Neural progenitor cell (in vitro differentiated cells): ENCODE measurements at regions not wholly inside any gene's neighbourhood (a gene's known extent, or its start where the extent isn't known, plus 50 kb on each side); places are given as distances from the start of the nearest gene placed in this dataset.
A peak's percentile ranks its signal among the peaks of the same experiment; 100 is the strongest.

Source experiments
- DNase-seq: peaks from one replicate; pipeline ENCODE4 v3.0.0-alpha.2; 2016; ENCODE audit warnings: low spot score
- H2AFZ ChIP-seq: fragments of 200-600 bp; sonication (generic); replicated peaks from 2 replicates; pipeline ENCODE4 v1.6.1; 2016; ENCODE audit warnings: antibody characterized with exemption
- H3F3A ChIP-seq: fragments of 200-600 bp; sonication (generic); 2 replicates; pipeline ENCODE4 v1.6.1; 2016; ENCODE audit warnings: antibody characterized with exemption, low read depth
- H3K27ac ChIP-seq: fragments of 200-600 bp; sonication (generic); 2 replicates; pipeline ENCODE4 v1.5.1; 2016; ENCODE audit warnings: mild to moderate bottlenecking
- H3K27me3 ChIP-seq: fragments of 200-600 bp; sonication (generic); 2 replicates; pipeline ENCODE4 v1.6.1; 2016; ENCODE audit warnings: mild to moderate bottlenecking, moderate library complexity
- H3K36me3 ChIP-seq: fragments of 200-600 bp; sonication (generic); 2 replicates; pipeline ENCODE4 v1.5.1; 2016
- H3K4me1 ChIP-seq: fragments of 200-600 bp; sonication (generic); 2 replicates; pipeline ENCODE4 v1.6.1; 2016; ENCODE audit warnings: mixed run types
- H3K4me2 ChIP-seq: fragments of 200-600 bp; sonication (generic); 2 replicates; pipeline ENCODE4 v1.6.1; 2016
- H3K4me3 ChIP-seq: fragments of 200-600 bp; sonication (generic); 2 replicates; pipeline ENCODE4 v1.5.1; 2016
- H3K79me2 ChIP-seq: fragments of 200-600 bp; sonication (generic); 2 replicates; pipeline ENCODE4 v1.6.1; 2016; ENCODE audit warnings: low read depth
- H3K9ac ChIP-seq: fragments of 200-600 bp; sonication (generic); 2 replicates; pipeline ENCODE4 v1.6.1; 2016
- H3K9me3 ChIP-seq: fragments of 200-600 bp; sonication (generic); 2 replicates; pipeline ENCODE4 v1.5.1; 2016; ENCODE audit warnings: low read depth
- H4K20me1 ChIP-seq: fragments of 200-600 bp; sonication (generic); 2 replicates; pipeline ENCODE4 v1.6.1; 2016; ENCODE audit warnings: low read depth
- H3K27ac Mint-ChIP-seq: 3 replicates; pipeline ENCODE4 v1.8.0; 2021; ENCODE audit warnings: mixed read lengths
- H3K27me3 Mint-ChIP-seq: 2 replicates; pipeline ENCODE4 v1.8.0; 2022; ENCODE audit warnings: low read depth, mild to moderate bottlenecking, inconsistent platforms, moderate library complexity, mixed read lengths; ENCODE audit not compliant: insufficient read depth
- H3K36me3 Mint-ChIP-seq: 3 replicates; pipeline ENCODE4 v1.8.0; 2021; ENCODE audit warnings: mixed read lengths
- H3K4me1 Mint-ChIP-seq: 3 replicates; pipeline ENCODE4 v1.8.0; 2021; ENCODE audit warnings: mixed read lengths
- H3K4me3 Mint-ChIP-seq: 3 replicates; pipeline ENCODE4 v1.8.0; 2021; ENCODE audit warnings: mild to moderate bottlenecking, moderate library complexity, mixed read lengths
- H3K9me3 Mint-ChIP-seq: 3 replicates; pipeline ENCODE4 v1.8.0; 2020; ENCODE audit warnings: mixed read lengths
- EZH2 ChIP-seq: fragments of 200-600 bp; sonication (generic); IDR thresholded peaks from 2 replicates; pipeline ENCODE4 v1.6.1; 2017; ENCODE audit warnings: antibody characterized with exemption, mild to moderate bottlenecking, moderate library complexity
- EZH2phosphoT487 ChIP-seq: fragments of 200-600 bp; sonication (generic); IDR thresholded peaks from 2 replicates; pipeline ENCODE4 v1.6.1; 2017; ENCODE audit warnings: antibody characterized with exemption
- TF ChIP-seq, protein P1 (sequence below): fragments of 200-600 bp; sonication (generic); IDR thresholded peaks from 2 replicates; pipeline ENCODE4 v1.5.1; 2017; ENCODE audit warnings: antibody characterized with exemption, mild to moderate bottlenecking

DNA sequence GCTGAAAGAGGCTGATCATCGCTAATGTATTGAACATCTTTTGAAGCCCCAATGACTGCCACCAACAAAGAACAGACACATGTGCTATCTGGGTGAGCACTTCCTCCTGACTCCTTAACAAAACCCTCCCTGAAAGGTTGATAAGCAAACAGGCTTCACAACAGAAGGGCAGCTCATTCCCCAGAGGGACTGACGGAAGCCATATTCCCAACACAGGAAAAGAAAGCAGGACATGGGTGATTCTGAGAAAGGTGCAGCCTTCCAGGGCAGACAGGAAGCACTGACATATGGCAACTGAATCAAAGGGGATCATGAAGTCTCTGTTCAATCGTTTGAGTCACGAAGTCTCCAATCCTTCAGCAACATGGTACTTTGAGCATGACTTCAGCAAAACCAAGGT is 929.0 kb downstream of the MCTP2 start:
- H3K27me3 ChIP-seq: no peaks in the 10 kb centered on the region
- Mint-ChIP-seq H3K27ac (no peak overlapping the region), H3K4me3 (no peak overlapping the region), H3K36me3 (no peaks in the 10 kb centered on the region), H3K9me3 (peaks cover 3% of the 10 kb centered on the region), H3K4me1 (peaks cover 2% of the 10 kb centered on the region), H3K27me3 (peaks cover 4% of the 10 kb centered on the region)
- no peaks in the 10 kb centered on the region for H3F3A ChIP-seq
- H3K79me2 ChIP-seq: no peaks in the 10 kb centered on the region
- H3K4me3 ChIP-seq: no peak overlapping the region
- H3K4me2 ChIP-seq: no peak overlapping the region
- no peaks in the 10 kb centered on the region for H3K4me1 ChIP-seq
- H4K20me1 ChIP-seq: no peaks in the 10 kb centered on the region
- no peak for TF ChIP-seq EZH2
- no peak for TF ChIP-seq EZH2phosphoT487
- TF ChIP-seq, protein P1, sequence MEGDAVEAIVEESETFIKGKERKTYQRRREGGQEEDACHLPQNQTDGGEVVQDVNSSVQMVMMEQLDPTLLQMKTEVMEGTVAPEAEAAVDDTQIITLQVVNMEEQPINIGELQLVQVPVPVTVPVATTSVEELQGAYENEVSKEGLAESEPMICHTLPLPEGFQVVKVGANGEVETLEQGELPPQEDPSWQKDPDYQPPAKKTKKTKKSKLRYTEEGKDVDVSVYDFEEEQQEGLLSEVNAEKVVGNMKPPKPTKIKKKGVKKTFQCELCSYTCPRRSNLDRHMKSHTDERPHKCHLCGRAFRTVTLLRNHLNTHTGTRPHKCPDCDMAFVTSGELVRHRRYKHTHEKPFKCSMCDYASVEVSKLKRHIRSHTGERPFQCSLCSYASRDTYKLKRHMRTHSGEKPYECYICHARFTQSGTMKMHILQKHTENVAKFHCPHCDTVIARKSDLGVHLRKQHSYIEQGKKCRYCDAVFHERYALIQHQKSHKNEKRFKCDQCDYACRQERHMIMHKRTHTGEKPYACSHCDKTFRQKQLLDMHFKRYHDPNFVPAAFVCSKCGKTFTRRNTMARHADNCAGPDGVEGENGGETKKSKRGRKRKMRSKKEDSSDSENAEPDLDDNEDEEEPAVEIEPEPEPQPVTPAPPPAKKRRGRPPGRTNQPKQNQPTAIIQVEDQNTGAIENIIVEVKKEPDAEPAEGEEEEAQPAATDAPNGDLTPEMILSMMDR: no peak
- H3K9ac ChIP-seq: no peak overlapping the region
- H3K9me3 ChIP-seq: no peaks in the 10 kb centered on the region
- no peaks in the 10 kb centered on the region for H3K36me3 ChIP-seq
- DNase-seq: no peak
- H3K27ac ChIP-seq: no peak overlapping the region
- H2AFZ ChIP-seq: peak overlapping the region; percentile 83

DNA sequence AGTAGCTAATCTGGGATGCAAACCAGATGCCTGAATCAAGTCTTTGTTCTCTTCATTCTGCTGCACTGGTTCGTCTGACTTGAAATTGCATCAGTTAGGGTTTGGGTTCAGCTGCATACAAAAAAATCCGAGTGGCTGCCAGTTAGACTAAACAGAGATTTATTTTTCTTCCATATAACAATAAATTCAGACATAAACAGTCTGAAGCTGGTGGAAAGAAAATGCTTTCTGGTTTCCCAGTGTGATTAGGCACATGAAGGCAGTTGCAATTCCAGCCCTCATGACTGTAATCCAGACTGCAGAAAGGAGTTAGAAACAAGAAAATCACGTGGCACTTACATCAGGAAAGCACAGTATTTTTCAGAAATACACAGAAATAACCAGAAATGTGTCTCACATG is 930.7 kb downstream of the MCTP2 start:
- TF ChIP-seq EZH2: no peak
- TF ChIP-seq EZH2phosphoT487: no peak
- TF ChIP-seq, protein P1: no peak
- Histone ChIP-seq H3F3A (no peaks in the 10 kb centered on the region), H3K79me2 (no peaks in the 10 kb centered on the region), H3K9me3 (no peaks in the 10 kb centered on the region), H3K4me1 (no peaks in the 10 kb centered on the region), H4K20me1 (no peaks in the 10 kb centered on the region), H2AFZ (no peak overlapping the region), H3K27me3 (no peaks in the 10 kb centered on the region), H3K36me3 (no peaks in the 10 kb centered on the region), H3K27ac (no peak overlapping the region), H3K9ac (no peak overlapping the region), H3K4me3 (no peak overlapping the region), H3K4me2 (no peak overlapping the region)
- H3K4me1 Mint-ChIP-seq: peaks cover 2% of the 10 kb centered on the region
- H3K36me3 Mint-ChIP-seq: no peaks in the 10 kb centered on the region
- no peaks in the 10 kb centered on the region for H3K9me3 Mint-ChIP-seq
- no peak overlapping the region for H3K4me3 Mint-ChIP-seq
- DNase-seq: no peak
- no peak overlapping the region for H3K27ac Mint-ChIP-seq
- H3K27me3 Mint-ChIP-seq: peaks cover 2% of the 10 kb centered on the region

DNA sequence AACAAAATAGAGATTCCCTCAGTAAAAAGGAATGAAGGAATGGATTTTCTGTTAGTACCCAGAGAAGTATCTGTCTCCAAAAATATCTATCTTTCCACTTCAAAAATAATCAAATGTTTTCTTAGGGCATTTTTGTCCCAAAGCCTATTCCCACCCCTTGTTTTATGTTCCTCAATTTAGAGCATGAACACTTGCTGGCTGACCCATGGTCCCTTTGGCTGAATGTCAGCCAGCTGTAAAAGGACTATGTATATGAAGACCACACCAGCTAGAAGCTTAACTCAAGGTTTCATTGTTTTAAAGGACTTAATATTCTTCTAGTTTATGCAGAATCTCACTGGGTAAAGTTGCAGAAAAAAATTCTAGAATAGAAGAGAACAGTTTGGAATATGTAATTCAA is 931.2 kb downstream of the MCTP2 start:
- Histone ChIP-seq H3K4me1 (no peaks in the 10 kb centered on the region), H4K20me1 (no peaks in the 10 kb centered on the region), H3K9me3 (no peaks in the 10 kb centered on the region), H2AFZ (no peak overlapping the region), H3K27me3 (no peaks in the 10 kb centered on the region), H3K27ac (no peak overlapping the region), H3K9ac (no peak overlapping the region), H3K79me2 (no peaks in the 10 kb centered on the region), H3K36me3 (no peaks in the 10 kb centered on the region), H3F3A (no peaks in the 10 kb centered on the region), H3K4me3 (no peak overlapping the region), H3K4me2 (no peak overlapping the region)
- peaks cover 2% of the 10 kb centered on the region for H3K4me1 Mint-ChIP-seq
- no peak for DNase-seq
- H3K36me3 Mint-ChIP-seq: no peaks in the 10 kb centered on the region
- no peaks in the 10 kb centered on the region for H3K27me3 Mint-ChIP-seq
- H3K4me3 Mint-ChIP-seq: no peak overlapping the region
- H3K27ac Mint-ChIP-seq: no peak overlapping the region
- TF ChIP-seq, protein P1: no peak
- TF ChIP-seq EZH2 (no peak), EZH2phosphoT487 (no peak)
- no peaks in the 10 kb centered on the region for H3K9me3 Mint-ChIP-seq
